Activated T-helper 17 cell treated with anti-CD3 and anti-CD28 coated beads, Interleukin-2, amount 50 U/mL, for 72 hours (primary cell): ENCODE measurements at regions not wholly inside any gene's neighbourhood (a gene's known extent, or its start where the extent isn't known, plus 50 kb on each side); places are given as distances from the start of the nearest gene placed in this dataset.

Experiments
- ATAC-seq: fragments of 150-1000 bp; cut with Tn5 transposase; replicated peaks from 2 replicates; pipeline ENCODE4 v1.10.0; 2021; ENCODE audit warnings: mild to moderate bottlenecking, moderate library complexity
- H3K27ac Mint-ChIP-seq: one replicate; pipeline ENCODE4 v1.8.0; 2022; ENCODE audit warnings: mixed read lengths
- H3K27me3 Mint-ChIP-seq: one replicate; pipeline ENCODE4 v1.8.0; 2022; ENCODE audit warnings: mixed read lengths
- H3K36me3 Mint-ChIP-seq: one replicate; pipeline ENCODE4 v1.8.0; 2022; ENCODE audit warnings: low read depth, mild to moderate bottlenecking, mixed read lengths
- H3K4me1 Mint-ChIP-seq: one replicate; pipeline ENCODE4 v1.8.0; 2022; ENCODE audit warnings: mixed read lengths
- H3K4me3 Mint-ChIP-seq: one replicate; pipeline ENCODE4 v1.8.0; 2022; ENCODE audit warnings: mild to moderate bottlenecking, mixed read lengths
- H3K9me3 Mint-ChIP-seq: one replicate; pipeline ENCODE4 v1.8.0; 2022; ENCODE audit warnings: mixed read lengths

DNA sequence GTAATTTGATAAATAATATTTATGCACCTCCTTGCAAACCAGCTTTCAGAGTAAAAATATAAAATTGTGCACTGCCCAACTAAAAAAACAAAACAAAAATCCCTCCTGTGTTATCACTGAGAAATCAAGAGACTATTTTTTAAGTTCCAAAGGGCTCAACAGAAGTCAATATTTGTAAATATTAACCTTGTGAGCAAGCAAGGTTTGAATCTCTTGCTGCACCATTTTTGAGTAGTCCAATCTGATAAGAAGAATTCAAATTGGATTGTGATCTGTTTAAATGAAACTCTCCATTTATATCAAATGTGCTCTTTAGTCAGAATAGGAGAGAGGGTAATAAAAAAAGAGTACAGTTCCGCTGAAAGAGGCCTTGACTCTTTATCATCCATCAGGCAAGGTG, 520.2 kb downstream of the RAB28 start:
- no peaks in the 10 kb centered on the region for H3K4me1 Mint-ChIP-seq
- H3K36me3 Mint-ChIP-seq: no peaks in the 10 kb centered on the region
- no peaks in the 10 kb centered on the region for H3K27me3 Mint-ChIP-seq
- H3K4me3 Mint-ChIP-seq: no peak overlapping the region
- H3K27ac Mint-ChIP-seq: no peak overlapping the region
- no peaks in the 10 kb centered on the region for H3K9me3 Mint-ChIP-seq
- no peak for ATAC-seq

DNA sequence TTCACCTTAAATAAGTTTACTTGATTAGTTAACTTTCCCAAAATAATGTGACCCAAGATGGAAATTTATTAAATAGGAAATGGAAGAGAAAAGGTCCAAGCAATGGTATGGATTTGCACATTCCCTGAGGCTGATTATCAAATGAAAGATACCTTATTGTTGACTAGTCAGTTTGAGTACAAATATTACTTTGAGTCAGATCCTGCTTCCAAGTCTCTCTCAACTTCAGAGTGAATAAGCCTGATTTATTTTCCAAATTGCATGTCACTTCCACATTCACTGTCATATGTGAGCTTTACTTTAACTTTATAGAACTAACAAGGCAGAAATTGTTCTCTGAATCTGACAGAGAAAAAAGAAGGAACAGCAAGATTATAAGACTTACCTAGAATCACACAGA, 520.8 kb downstream of the RAB28 start:
- Mint-ChIP-seq H3K27ac (no peak overlapping the region), H3K27me3 (no peaks in the 10 kb centered on the region), H3K9me3 (no peaks in the 10 kb centered on the region), H3K36me3 (no peaks in the 10 kb centered on the region), H3K4me3 (no peak overlapping the region), H3K4me1 (no peaks in the 10 kb centered on the region)
- ATAC-seq: no peak

DNA sequence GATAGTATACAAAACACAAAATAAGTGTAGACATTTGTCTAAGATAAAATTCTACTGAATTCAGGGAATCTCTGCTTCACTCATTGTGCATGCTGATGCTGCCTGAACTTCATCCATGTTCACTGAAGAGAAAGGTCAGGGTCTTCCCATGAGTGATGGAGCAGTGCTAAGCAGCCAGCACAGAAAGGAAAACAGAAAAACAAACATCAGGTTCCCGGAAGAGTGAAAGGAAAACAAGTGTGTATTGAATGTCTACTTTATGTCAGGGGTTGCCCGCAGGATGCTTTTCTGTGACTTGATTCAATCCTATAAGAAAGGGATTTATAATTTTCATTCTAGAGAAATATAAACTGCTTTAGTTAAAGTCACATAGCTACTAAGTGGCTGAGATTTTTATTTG, 522.4 kb downstream of the RAB28 start:
- no peaks in the 10 kb centered on the region for H3K36me3 Mint-ChIP-seq
- H3K4me1 Mint-ChIP-seq: no peaks in the 10 kb centered on the region
- no peaks in the 10 kb centered on the region for H3K9me3 Mint-ChIP-seq
- H3K4me3 Mint-ChIP-seq: no peak overlapping the region
- ATAC-seq: no peak
- H3K27ac Mint-ChIP-seq: no peak overlapping the region
- no peaks in the 10 kb centered on the region for H3K27me3 Mint-ChIP-seq

DNA sequence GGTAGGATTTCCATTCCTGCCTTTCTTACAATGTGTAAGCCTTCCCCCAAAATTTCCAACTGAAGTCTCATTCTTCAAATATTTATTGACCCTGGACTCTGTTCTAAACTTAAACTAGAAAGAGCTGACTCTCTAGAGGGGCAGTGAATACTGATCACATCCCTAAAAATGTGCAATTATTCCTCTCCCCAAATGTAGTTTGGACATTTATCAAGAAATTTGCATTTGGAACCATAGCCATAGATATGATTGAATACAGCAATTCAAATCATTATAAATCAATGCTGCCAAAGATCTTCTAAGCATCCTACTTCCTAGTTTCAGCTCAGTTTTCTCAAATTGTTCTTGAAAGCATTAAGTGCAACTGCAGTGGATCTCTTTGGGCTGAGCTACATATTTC, 525.7 kb downstream of the RAB28 start:
- no peaks in the 10 kb centered on the region for H3K9me3 Mint-ChIP-seq
- H3K4me3 Mint-ChIP-seq: no peak overlapping the region
- no peaks in the 10 kb centered on the region for H3K27me3 Mint-ChIP-seq
- no peaks in the 10 kb centered on the region for H3K4me1 Mint-ChIP-seq
- H3K36me3 Mint-ChIP-seq: no peaks in the 10 kb centered on the region
- no peak overlapping the region for H3K27ac Mint-ChIP-seq
- ATAC-seq: no peak

DNA sequence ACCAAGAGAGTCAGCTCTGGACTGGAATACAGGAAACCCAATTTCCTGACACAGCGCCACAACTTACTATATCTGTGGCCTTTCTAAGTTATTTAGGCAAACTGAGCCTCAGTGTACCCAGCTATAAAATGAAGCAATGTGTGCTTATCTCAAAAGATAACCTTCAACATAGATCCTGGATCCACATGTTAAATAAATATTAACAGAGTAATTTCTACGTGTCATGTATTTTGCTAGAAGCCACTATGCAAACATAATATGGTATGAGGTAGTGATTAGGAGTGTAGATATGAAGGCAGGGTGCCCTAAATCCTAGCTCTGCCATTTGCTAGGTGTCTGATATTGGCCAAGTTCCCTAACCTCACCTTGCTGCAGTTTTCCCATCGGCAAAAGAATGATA, 527.0 kb downstream of the RAB28 start:
- Mint-ChIP-seq H3K4me3 (no peak overlapping the region), H3K9me3 (no peaks in the 10 kb centered on the region), H3K27ac (no peak overlapping the region), H3K4me1 (no peaks in the 10 kb centered on the region), H3K36me3 (no peaks in the 10 kb centered on the region), H3K27me3 (no peaks in the 10 kb centered on the region)
- ATAC-seq: no peak

DNA sequence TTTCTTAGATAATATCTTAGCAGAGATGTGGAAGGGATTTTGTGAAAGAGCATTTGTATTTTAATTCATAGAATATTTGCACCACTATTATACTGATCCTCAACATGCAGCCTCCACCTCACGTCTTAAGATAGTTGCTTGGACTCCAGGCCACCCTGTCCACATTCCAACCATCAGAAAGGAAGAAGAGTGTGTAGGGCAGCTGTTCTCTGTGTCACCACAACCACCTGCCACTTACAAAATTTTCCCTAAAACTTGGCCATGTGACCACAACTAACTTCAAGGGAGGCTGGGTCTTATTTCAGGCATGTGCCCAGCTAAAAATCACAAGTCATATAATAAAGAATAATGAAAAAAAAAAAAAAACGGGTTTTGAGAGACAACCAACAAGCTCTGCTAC, 528.1 kb downstream of the RAB28 start:
- Mint-ChIP-seq H3K4me1 (no peaks in the 10 kb centered on the region), H3K27me3 (no peaks in the 10 kb centered on the region), H3K4me3 (no peak overlapping the region), H3K9me3 (no peaks in the 10 kb centered on the region), H3K27ac (no peak overlapping the region), H3K36me3 (no peaks in the 10 kb centered on the region)
- no peak for ATAC-seq

DNA sequence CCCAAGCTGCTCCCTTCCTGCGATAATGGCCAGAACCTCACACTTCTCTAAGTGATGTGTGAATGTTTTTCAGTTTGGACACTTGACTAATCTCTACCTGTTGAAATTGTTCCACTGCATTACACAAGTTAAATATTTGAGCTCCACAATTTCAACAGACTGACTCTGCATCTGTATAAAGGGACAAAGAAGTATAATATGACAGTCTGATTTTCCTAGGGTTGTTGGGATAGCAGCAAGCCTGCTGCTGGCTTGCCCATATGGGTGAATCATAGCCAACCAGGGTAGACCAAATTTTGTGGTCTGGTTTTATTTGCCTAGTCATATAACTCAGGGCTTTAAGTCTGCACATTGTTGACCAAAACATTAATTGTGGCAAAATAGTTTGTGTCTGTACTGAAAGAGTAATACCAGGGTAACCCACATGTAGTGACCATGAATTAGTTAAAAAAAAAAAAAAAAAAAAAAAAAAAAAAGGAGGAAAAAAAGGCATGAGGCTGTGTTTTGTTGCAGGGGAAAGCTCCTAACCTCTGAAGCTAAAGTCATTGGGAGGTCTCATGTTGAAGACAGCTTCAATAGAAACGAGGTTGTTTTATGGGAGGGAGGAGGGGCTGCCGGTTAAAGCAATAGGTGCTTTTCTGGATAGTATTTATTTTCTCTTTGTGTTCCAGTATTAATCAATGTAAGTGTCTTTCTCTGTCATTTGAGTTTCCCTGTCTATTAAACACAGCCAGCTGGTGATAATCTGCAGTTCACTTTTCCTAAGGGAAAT, 534.2 kb downstream of the RAB28 start:
- no peaks in the 10 kb centered on the region for H3K36me3 Mint-ChIP-seq
- ATAC-seq: no peak
- H3K4me3 Mint-ChIP-seq: no peak overlapping the region
- no peak overlapping the region for H3K27ac Mint-ChIP-seq
- no peaks in the 10 kb centered on the region for H3K4me1 Mint-ChIP-seq
- H3K27me3 Mint-ChIP-seq: no peaks in the 10 kb centered on the region
- no peaks in the 10 kb centered on the region for H3K9me3 Mint-ChIP-seq

DNA sequence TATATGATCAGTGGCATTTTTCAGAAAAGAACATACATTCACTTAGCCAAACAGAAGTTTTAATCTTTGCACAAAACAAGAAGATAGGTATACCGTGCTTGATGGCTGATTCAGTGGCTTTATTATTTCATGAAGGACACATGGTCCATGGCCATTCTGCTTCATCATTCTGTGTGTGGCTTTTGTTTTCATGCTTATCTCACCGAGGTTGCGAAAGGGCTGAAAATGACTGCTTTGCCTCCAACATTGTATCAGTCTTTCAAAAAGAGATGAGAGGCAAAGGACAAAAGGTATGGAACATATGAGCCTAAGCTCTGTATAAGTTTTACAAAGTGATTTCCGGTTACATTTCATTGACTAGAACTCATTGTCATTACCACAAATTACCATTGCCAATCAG, 541.1 kb downstream of the RAB28 start:
- Mint-ChIP-seq H3K27ac (no peak overlapping the region), H3K4me3 (no peak overlapping the region), H3K27me3 (no peaks in the 10 kb centered on the region), H3K9me3 (no peaks in the 10 kb centered on the region), H3K4me1 (no peaks in the 10 kb centered on the region), H3K36me3 (no peaks in the 10 kb centered on the region)
- no peak for ATAC-seq

DNA sequence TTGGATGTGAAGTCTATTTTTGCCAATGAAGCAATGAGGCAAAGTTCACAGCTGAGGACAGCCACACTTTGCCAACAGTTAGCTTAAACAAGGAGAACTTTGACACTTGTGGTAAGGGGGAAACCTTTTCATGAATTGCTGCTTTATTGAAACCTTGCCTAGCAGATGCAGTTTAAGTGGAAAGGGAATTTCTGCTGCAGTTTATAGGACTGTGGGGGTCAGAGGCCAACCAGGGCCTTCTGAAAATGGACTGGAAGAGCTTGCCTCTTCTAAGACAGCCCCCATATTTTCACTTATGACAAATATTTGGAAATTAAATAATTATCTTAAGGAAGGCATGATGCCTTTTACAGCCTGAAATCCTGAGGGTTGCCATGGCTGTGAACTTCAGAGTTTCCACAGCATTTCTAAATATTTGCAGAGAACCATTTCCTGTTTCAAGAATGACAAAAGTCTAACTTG, 550.3 kb downstream of the RAB28 start:
- H3K36me3 Mint-ChIP-seq: no peaks in the 10 kb centered on the region
- H3K4me1 Mint-ChIP-seq: no peaks in the 10 kb centered on the region
- ATAC-seq: no peak
- no peaks in the 10 kb centered on the region for H3K27me3 Mint-ChIP-seq
- no peak overlapping the region for H3K4me3 Mint-ChIP-seq
- peaks cover 9% of the 10 kb centered on the region for H3K9me3 Mint-ChIP-seq
- no peak overlapping the region for H3K27ac Mint-ChIP-seq

DNA sequence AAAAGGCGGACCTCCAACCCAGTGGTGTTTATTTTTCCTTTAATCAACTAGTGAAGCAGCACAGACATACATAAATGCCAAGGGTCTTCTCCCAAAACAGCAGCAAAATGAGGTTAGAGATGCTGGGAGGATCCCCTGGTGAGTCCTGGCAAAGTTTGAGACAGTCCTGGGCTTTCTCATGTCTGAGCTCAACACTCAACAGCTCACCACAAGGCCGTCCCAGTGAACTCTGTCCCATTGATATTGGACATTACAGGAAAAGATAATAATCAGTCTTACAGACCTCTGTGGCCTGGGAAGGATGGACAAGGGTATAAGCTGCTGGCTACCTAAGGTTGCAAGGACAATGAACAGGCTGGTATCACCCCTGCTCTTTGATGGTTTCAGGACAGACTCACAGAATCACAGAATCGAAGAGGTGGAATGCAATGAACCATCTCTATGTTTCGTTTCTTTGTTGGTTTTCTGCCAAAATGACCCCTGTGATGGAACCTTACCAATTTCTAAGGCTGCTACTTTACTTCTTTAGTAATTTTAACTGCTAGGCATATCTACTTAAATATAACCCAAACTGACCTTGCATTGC, 551.8 kb downstream of the RAB28 start:
- Mint-ChIP-seq H3K4me1 (no peaks in the 10 kb centered on the region), H3K9me3 (peaks cover 9% of the 10 kb centered on the region)
- ATAC-seq: no peak

DNA sequence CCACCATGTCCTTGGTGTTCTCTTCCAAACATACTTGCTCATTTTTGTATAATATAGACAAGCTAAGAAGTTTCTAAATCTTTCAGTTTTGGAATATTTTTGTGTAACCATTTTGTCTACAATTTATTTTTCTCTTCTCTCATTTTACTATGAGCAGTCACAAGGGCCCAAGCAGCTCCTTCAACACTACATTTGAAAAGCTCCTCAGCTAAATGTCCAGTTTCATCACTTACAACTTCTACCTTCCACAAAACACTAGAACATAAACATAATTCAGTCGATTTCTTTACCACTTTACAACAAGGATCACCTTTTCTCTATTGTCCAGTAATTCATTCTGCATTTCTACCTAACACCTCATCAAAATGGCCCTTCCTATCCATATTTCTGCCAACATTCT, 554.4 kb downstream of the RAB28 start:
- Mint-ChIP-seq H3K4me3 (no peak overlapping the region), H3K36me3 (no peaks in the 10 kb centered on the region), H3K9me3 (peaks cover 5% of the 10 kb centered on the region), H3K4me1 (no peaks in the 10 kb centered on the region), H3K27me3 (no peaks in the 10 kb centered on the region), H3K27ac (no peak overlapping the region)
- ATAC-seq: no peak

More for the DNA sequence above, 551.8 kb downstream of the RAB28 start:
- Mint-ChIP-seq H3K27ac (no peak overlapping the region), H3K4me3 (no peak overlapping the region), H3K27me3 (no peaks in the 10 kb centered on the region), H3K36me3 (no peaks in the 10 kb centered on the region)

DNA sequence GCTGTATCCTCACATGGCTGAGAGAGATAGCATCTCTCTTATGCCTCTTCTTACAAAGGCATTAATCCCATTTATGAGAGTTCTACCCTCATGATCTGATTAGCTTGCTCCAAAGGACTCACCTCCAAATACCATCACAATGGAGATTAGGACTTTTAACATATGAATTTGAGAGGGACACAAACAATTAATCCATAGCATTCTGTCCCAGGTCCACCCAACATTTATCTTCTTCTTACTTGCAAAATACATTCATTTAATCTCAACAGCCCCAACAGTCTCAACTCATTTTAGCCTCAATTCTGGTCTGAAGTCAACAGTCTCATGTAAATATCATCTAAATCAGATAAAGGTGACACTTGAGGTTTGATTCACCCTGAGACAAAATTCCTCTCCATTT, 555.4 kb downstream of the RAB28 start:
- Mint-ChIP-seq H3K27me3 (no peaks in the 10 kb centered on the region), H3K4me3 (no peak overlapping the region), H3K27ac (no peak overlapping the region), H3K36me3 (no peaks in the 10 kb centered on the region), H3K4me1 (no peaks in the 10 kb centered on the region), H3K9me3 (peaks cover 5% of the 10 kb centered on the region)
- ATAC-seq: no peak

DNA sequence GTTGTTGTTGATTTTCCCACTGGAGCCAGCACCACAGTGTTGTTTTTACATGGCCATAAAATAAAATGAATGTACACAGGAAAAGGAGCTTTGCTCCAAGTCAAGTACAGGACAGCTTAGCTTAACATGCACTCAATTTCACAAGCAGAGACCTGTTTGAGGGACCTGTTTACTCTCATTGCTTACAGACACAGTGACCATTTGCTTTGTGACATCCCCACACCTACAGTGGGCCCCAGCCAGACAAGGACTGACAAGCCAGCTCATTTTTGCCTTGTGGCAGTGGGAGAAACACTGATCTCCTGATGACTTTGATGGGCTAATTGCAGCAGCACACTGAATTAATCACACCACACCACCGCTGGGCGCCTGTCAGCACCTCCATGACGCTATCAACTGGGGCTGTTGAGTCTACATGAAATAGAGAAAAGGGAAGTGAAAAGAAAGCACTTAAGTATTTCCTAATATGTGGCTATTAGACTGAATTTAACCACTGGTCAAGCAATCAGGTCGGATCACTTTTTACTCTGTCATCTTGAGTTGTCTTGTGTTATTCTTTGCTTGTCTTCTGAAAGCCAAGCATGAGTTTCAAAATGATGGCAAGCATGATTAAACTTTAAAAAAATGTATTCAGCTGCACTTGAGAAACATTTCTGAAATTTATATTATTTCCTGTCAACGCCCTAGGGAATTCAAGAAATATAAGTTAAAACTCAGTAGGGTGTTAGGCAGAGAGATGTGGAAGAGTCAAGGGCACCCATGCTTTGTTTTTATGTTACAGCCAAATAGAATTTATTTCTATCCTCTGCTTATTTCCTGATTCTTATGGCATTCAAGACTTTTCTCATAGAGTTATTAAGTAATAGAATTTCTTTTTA, 557.7 kb downstream of the RAB28 start:
- ATAC-seq: no peak
- Mint-ChIP-seq H3K36me3 (no peaks in the 10 kb centered on the region), H3K9me3 (peaks cover 5% of the 10 kb centered on the region), H3K4me3 (no peak overlapping the region), H3K27me3 (no peaks in the 10 kb centered on the region), H3K4me1 (no peaks in the 10 kb centered on the region), H3K27ac (no peak overlapping the region)

DNA sequence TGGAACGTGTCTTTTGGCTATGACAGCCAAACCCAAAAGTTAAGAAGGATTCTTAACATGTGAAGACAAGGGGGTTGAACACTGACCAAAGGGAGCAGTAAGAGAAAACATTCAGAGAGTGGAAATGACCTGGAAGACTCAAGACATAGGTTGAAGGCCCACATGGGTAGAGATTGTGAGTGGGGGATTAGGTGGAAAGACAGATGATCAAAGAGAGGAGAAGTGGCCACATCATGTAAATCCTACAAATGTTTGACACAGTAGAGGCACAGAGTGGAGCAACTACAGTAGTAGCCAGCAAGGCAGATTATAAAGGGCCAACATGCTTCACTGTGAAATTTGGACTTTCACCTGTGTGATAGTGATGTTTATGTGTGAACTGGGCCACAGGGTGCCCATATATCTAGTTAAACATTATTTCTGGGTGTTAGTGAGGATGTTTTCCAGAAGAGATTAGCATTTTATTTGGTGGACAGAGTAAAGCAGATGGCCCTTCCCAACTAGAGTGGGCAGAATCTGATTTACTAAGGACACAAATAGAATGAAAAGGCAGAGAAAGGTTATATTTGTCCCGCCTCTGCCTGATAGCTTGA, 559.3 kb downstream of the RAB28 start:
- no peaks in the 10 kb centered on the region for H3K4me1 Mint-ChIP-seq
- no peaks in the 10 kb centered on the region for H3K27me3 Mint-ChIP-seq
- no peak overlapping the region for H3K4me3 Mint-ChIP-seq
- no peaks in the 10 kb centered on the region for H3K36me3 Mint-ChIP-seq
- H3K9me3 Mint-ChIP-seq: peaks cover 3% of the 10 kb centered on the region
- no peak for ATAC-seq
- H3K27ac Mint-ChIP-seq: no peak overlapping the region
